K562 (cell line): ENCODE measurements at regions not wholly inside any gene's neighbourhood (a gene's known extent, or its start where the extent isn't known, plus 50 kb on each side); places are given as distances from the start of the nearest gene placed in this dataset.

Experiments
- IRF2 ChIP-seq: sonication (generic); formaldehyde crosslinking; IDR thresholded peaks from 2 replicates; pipeline ENCODE4 v1.8.1; 2022; ENCODE audit warnings: mild to moderate bottlenecking, missing genetic modification reagents
- PHF8 ChIP-seq: fragments of 200-600 bp; sonication (generic); IDR thresholded peaks from 2 replicates; pipeline ENCODE4 v1.6.1; 2012; ENCODE audit warnings: mixed run types, mild to moderate bottlenecking, inconsistent platforms, low read length, moderate library complexity, borderline replicate concordance
- POLR2AphosphoS5 ChIP-seq: IDR thresholded peaks from 2 replicates; pipeline ENCODE4 v1.6.1; 2011; ENCODE audit warnings: mild to moderate bottlenecking, low read depth, low read length, moderate library complexity; ENCODE audit not compliant: control insufficient read depth, insufficient read depth
- RAD21 ChIP-seq, 2 experiments: fragments of 250-450 bp in 1 of 2; fragments of 450-650 bp in 1 of 2; sonication (Bioruptor Pico) in 1 of 2; formaldehyde crosslinking in 1 of 2; IDR thresholded peaks in 1 of 2; conservative IDR thresholded peaks in 1 of 2; 2 replicates each; pipeline versions ENCODE4 v1.4.0 to v1.8.0; 2020 to 2022; ENCODE audit warnings: mild to moderate bottlenecking in 2 of 2, moderate library complexity in 1 of 2
- SMC3 ChIP-seq: conservative IDR thresholded peaks from 2 replicates; pipeline ENCODE4 v1.6.1; 2011; ENCODE audit warnings: low read depth, low read length, improper control_type of control experiment; ENCODE audit not compliant: insufficient read depth
- ZFPM2 ChIP-seq: fragments of 250-450 bp; sonication (Bioruptor Pico); IDR thresholded peaks from 2 replicates; pipeline ENCODE4 v1.5.1; 2022; ENCODE audit warnings: mild to moderate bottlenecking
- ZNF24 ChIP-seq: fragments of 450-650 bp; IDR thresholded peaks from 2 replicates; pipeline ENCODE4 v1.6.1; 2016
- TF ChIP-seq, protein P1 (sequence below), 3 experiments: fragments of 200-800 bp in 1 of 3; sonication (Bioruptor generic) in 1 of 3; sonication (generic) in 1 of 3; formaldehyde crosslinking in 1 of 3; IDR thresholded peaks; 2 replicates each; pipeline versions ENCODE4 v1.6.1 to v1.8.0; 2016 to 2022; ENCODE audit warnings: mild to moderate bottlenecking in 2 of 3, missing compliant biosample characterization in 2 of 3, missing genetic modification characterization in 2 of 3, missing genetic modification reagents in 1 of 3
- TF ChIP-seq, protein P2 (sequence below): IDR thresholded peaks from 2 replicates; pipeline ENCODE4 v1.6.1; 2016; ENCODE audit warnings: missing genetic modification characterization, missing compliant biosample characterization
- TF ChIP-seq, protein P3 (sequence below), 2 experiments: IDR thresholded peaks; 2 replicates each; pipeline ENCODE4 v1.6.1; 2012; ENCODE audit warnings: improper control_type of control experiment in 2 of 2, low read depth in 2 of 2, low read length in 2 of 2, borderline replicate concordance in 1 of 2
- TF ChIP-seq, protein P4 (sequence below), 3 experiments: IDR thresholded peaks in 2 of 3; conservative IDR thresholded peaks in 1 of 3; 2 replicates each; pipeline ENCODE4 v1.5.1; 2011 to 2012; ENCODE audit warnings: low read length in 3 of 3, mild to moderate bottlenecking in 3 of 3, control low read depth in 2 of 3, improper control_type of control experiment in 1 of 3, inconsistent platforms in 1 of 3, low read depth in 1 of 3, mixed read lengths in 1 of 3, moderate library complexity in 1 of 3; ENCODE audit not compliant: insufficient read depth in 2 of 3

DNA sequence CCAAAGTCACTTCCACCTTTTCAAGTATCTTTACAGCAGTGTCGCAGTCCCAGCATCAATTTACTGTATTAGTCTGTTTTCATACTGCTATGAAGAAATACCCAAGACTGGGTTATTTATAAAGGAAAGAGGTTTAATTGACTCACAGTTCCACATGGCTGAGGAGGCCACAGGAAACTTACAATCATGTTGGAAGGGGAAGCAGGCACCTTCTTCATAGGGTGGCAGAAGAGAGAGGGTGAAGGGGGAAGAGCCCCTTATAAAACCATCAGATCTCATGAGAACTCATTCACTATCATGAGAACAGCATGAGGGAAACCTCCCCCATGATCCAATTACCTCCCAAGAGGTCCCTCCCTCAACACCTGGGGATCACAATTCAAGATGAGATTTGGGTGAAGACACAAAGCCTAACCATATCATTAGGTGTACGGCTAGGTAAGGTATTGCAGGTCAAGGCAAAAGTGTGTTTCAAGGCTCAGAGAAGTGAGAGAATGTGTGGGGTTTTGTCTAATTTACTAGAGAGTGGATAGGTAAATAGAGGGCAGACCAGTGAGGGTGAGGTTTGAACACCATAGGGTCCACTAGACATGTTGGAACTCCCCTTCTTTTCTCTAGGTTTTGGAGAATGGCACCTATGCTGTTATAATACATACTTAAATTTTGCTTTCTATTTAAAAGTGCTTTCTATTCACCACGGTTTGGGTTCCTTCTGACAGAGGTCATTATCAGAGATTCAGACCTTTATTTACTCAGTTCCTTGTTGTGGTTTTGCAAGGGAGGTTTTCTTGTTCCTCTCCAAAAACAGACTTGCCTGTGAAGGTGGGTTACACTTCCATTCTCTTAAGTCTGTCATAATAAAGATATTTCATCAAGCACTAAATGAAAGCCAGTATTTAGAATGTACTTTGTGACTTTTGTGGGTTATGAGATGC is 186.6 kb downstream of the CPEB2 start:
- TF ChIP-seq SMC3, result no peak
- no peak for TF ChIP-seq ZFPM2 (CRISPR knock-in tag)
- TF ChIP-seq POLR2AphosphoS5, result no peak
- TF ChIP-seq ZNF24, result no peak
- TF ChIP-seq, protein P1, sequence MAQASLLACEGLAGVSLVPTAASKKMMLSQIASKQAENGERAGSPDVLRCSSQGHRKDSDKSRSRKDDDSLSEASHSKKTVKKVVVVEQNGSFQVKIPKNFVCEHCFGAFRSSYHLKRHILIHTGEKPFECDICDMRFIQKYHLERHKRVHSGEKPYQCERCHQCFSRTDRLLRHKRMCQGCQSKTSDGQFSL (CRISPR knock-in tag; IDR thresholded peaks at IDR 0.05), result no peak
- TF ChIP-seq, protein P1 (tag; IDR thresholded peaks at IDR 0.05), result no peak
- TF ChIP-seq RAD21 (CRISPR knock-in tag; conservative IDR thresholded peaks at IDR 0.05 in 1 of 2, IDR thresholded peaks at IDR 0.05 in 1 of 2), result no peak
- TF ChIP-seq, protein P2, sequence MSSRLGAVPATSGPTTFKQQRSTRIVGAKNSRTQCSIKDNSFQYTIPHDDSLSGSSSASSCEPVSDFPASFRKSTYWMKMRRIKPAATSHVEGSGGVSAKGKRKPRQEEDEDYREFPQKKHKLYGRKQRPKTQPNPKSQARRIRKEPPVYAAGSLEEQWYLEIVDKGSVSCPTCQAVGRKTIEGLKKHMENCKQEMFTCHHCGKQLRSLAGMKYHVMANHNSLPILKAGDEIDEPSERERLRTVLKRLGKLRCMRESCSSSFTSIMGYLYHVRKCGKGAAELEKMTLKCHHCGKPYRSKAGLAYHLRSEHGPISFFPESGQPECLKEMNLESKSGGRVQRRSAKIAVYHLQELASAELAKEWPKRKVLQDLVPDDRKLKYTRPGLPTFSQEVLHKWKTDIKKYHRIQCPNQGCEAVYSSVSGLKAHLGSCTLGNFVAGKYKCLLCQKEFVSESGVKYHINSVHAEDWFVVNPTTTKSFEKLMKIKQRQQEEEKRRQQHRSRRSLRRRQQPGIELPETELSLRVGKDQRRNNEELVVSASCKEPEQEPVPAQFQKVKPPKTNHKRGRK, result no peak
- no peak for TF ChIP-seq PHF8
- TF ChIP-seq, protein P3, sequence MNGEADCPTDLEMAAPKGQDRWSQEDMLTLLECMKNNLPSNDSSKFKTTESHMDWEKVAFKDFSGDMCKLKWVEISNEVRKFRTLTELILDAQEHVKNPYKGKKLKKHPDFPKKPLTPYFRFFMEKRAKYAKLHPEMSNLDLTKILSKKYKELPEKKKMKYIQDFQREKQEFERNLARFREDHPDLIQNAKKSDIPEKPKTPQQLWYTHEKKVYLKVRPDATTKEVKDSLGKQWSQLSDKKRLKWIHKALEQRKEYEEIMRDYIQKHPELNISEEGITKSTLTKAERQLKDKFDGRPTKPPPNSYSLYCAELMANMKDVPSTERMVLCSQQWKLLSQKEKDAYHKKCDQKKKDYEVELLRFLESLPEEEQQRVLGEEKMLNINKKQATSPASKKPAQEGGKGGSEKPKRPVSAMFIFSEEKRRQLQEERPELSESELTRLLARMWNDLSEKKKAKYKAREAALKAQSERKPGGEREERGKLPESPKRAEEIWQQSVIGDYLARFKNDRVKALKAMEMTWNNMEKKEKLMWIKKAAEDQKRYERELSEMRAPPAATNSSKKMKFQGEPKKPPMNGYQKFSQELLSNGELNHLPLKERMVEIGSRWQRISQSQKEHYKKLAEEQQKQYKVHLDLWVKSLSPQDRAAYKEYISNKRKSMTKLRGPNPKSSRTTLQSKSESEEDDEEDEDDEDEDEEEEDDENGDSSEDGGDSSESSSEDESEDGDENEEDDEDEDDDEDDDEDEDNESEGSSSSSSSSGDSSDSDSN (IDR thresholded peaks at IDR 0.05; ENCODE audit: borderline replicate concordance in 1 of 2, low read depth in 2 of 2, low read length in 2 of 2), result no peak
- TF ChIP-seq, protein P4, sequence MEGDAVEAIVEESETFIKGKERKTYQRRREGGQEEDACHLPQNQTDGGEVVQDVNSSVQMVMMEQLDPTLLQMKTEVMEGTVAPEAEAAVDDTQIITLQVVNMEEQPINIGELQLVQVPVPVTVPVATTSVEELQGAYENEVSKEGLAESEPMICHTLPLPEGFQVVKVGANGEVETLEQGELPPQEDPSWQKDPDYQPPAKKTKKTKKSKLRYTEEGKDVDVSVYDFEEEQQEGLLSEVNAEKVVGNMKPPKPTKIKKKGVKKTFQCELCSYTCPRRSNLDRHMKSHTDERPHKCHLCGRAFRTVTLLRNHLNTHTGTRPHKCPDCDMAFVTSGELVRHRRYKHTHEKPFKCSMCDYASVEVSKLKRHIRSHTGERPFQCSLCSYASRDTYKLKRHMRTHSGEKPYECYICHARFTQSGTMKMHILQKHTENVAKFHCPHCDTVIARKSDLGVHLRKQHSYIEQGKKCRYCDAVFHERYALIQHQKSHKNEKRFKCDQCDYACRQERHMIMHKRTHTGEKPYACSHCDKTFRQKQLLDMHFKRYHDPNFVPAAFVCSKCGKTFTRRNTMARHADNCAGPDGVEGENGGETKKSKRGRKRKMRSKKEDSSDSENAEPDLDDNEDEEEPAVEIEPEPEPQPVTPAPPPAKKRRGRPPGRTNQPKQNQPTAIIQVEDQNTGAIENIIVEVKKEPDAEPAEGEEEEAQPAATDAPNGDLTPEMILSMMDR (IDR thresholded peaks at IDR 0.05 in 2 of 3, conservative IDR thresholded peaks at IDR 0.05 in 1 of 3; ENCODE audit: insufficient read depth in 2 of 3, low read depth in 1 of 3, low read length in 3 of 3), result no peak
- no peak for TF ChIP-seq IRF2 (CRISPR knock-in tag)
